ENCODE measurements at regions not wholly inside any gene's neighbourhood (a gene's known extent, or its start where the extent isn't known, plus 50 kb on each side); places are given as distances from the start of the nearest gene placed in this dataset.
"Not testable (repeated sequence)": the region's sequence is repeated elsewhere in the genome, so short reads cannot be mapped to it uniquely, and the experiment has no call there.

GRCh38 chr1:117754061-117754969, 148.5 kb downstream of the TENT5C start:
- DNase-seq (ENCODE audit: low spot score), result no peak

DNA sequence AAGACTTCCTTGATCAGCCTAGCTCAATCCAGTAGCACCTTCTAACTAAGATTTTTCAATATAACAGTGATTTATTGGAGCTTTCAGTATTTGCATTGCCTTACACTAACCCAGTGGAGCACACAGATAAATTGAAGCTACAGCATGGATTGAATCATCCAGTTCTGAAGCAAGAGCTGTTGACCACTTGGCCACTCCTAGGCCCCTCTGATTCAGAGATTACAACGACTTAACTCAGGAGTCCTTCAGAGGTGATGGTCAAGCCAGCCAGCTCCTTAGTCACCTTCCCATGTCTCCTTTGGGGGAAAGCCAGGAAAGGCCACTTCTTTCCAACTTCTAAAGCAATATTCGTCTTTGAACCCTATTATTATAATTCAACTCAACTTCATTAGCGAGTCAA, 151.8 kb downstream of the TENT5C start:
- no peak for DNase-seq (ENCODE audit: low spot score)

GRCh38 chr1:117758444-117759316, 152.8 kb downstream of the TENT5C start:
- DNase-seq (ENCODE audit: low spot score), result peak; percentile 78

GRCh38 chr1:117759535-117759934, 153.7 kb downstream of the TENT5C start:
- DNase-seq (ENCODE audit: low spot score), result no peak

DNA sequence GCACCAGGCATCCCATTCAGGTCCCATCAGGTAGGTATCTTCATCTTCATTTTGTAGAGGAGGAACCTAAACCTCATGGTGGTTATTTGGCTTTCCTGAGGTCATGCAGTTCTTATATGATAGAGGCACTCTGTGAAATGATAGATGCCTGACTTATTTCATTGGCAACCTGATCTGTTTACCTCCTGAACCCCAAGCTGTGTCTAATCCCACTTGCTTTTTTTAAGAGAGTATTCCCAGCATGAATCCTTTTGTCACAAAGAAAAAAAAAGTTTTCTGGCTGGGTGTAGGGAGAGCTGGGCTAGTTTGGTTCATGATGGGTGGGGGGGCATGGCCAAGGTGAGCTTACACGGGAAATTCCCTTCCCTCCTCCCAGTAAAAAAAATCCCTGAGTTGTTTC, 154.2 kb downstream of the TENT5C start:
- DNase-seq (ENCODE audit: low spot score), result no peak

- DNase-seq (ENCODE audit: low spot score), result no peak
Measured at GRCh38 chr1:117760485-117760884, 154.6 kb downstream of the TENT5C start.

GRCh38 chr1:117767756-117768155, 161.7 kb downstream of the GDAP2 start:
- DNase-seq (ENCODE audit: low spot score), result not testable (repeated sequence)

DNA sequence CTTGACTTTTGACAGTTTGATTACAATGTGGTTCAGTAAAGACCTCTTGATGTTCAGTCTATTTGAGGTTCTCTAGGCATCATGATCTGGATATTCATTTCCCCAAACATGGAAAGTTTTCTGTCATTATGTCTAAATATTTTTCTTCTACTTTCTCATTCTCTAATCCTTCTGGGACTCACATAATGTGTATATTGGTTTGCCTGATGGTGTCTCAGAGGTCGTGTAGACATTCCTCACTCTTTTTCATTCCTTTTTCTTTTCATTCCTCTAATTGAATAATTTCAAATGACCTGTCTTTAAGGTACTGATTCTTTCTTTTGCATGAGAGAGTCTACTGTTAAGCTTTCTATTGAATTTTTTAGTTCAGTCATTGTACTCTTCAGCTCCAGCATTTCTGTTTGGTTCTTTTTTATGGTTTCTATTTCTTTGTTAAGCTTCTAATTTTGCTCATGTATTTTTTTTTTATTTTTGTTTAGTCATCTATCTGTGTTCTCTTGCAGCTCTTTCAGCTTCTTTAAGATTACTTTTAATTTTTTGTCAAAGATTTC, 158.4 kb downstream of the GDAP2 start:
- no peak for DNase-seq (ENCODE audit: low spot score)

- DNase-seq (ENCODE audit: low spot score), result no peak
Measured at GRCh38 chr1:117779364-117779763, 150.1 kb downstream of the GDAP2 start.

DNA sequence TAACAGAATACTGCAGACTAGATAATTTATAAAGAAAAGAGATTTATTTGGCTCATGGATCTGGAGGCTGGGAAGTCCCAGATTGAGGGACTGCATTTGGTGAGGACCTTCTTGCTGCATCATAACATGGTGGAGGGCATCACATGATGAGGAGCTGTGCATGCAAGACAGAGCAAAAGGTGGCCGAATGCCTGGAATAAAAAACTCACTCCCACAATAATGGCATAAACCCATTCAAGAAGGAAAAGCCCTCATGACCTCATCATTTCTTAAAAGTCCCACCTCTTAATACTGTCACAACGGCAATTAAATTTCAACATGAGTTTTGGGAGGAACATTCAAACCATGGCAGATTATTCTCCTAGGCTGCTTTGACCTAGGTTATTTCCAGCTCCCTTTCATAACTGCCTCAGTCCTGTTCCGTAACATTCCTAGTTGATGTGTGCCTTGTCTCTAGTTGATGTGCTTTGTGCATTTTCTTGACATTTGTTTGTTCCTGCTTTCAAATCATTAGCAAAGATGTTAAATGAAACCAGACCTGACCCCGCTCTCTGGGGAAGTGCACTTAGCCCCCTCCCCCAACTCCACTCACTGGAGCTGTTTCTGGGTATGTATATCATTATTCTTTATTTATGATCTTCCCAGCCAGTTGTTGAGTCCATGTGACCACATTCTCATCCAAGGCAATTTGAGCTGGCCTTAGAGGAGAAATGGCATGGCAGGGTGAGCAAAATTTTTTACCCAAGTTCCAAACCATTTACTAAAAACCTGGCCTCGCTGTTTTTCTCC, 148.5 kb downstream of the GDAP2 start:
- no peak for DNase-seq (ENCODE audit: low spot score)

- no peak for DNase-seq (ENCODE audit: low spot score)
Measured at GRCh38 chr1:117782056-117782455, 147.4 kb downstream of the GDAP2 start.

DNA sequence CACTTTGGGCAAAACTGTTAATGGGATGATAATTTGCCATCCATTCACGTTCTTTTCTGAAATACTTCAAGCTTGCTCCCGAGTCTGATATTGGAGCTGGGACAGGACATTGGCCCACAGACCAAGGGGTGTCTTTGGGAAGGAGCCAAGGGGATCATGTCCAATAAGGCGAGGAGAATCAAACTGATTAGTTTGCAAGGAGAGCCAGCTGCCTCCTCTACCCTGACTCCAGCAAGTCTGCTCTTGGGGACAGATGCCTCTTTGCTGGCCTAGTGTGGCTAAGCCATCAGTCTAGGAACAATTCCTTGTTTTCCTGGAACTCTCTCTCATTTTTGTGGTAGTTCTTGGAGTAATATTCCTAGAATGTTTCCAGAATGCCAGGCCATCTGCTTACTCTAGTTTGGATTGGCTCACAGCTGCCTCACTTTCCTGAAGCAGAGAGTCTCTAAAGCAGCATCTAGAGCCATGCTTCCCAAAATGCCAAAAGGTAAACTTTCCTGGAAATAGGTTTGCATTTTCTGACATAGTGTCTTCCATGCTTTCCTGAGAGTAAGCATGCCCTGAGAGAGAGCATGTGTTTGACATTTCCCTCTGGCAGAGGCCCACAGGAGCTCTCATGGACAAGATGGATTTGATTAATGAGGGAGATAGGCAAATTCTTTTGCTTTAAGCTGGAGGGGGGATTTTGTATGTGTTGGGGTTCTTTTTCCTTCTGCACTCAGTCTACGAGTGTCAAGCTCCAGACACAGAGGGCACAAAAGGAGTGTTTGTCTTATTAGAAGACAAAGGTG, 145.6 kb downstream of the GDAP2 start:
- DNase-seq (ENCODE audit: low spot score), result no peak

- DNase-seq (ENCODE audit: low spot score), result no peak
Measured at GRCh38 chr1:117788014-117788413, 141.4 kb downstream of the GDAP2 start.

- no peak for DNase-seq (ENCODE audit: low spot score)
Measured at GRCh38 chr1:117793413-117793812, 136.0 kb downstream of the GDAP2 start.

GRCh38 chr1:117794073-117794472, 135.3 kb downstream of the GDAP2 start:
- no peak for DNase-seq (ENCODE audit: low spot score)

DNA sequence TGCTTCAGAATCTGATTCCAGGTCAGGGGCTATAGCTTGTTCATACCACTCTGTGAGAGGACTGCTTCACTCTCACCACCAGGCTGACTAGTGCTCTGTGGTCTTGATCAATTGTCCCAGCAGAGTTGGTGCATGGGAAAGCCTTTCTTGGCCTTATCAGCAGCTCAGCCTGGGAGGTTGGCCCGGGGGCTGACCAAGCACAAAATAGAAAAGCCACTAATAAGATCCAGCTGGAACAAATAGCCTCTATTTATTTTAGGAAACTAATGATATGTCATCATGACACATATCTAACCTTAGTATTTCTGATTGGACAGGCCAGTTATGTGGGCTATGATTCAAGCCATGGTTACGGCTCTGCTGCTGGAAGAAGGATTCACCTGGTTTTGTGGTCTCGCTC, 134.2 kb downstream of the GDAP2 start:
- DNase-seq (ENCODE audit: low spot score), result no peak

DNA sequence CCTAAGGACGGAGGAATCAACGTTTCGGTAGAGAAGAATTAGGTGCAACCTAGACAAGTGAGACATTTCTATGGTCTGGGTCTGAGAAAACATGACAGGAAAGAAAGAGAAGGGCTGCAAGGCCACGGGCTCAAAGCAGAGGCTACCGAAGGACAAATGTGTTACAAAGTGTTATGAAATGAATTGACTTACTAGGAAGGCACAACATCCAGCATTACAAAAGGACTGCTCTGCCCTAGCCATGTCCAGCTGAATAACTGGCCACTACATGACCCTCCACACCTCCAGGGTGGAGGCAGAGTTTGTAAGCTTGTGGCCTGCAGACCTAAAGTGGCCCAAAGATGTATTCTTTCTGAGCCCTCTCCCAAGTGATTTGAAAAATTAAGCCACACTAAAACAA, 133.6 kb downstream of the GDAP2 start:
- DNase-seq (ENCODE audit: low spot score), result no peak

GRCh38 chr1:117796226-117796625, 133.2 kb downstream of the GDAP2 start:
- no peak for DNase-seq (ENCODE audit: low spot score)

GRCh38 chr1:117798550-117798949, 130.9 kb downstream of the GDAP2 start:
- no peak for DNase-seq (ENCODE audit: low spot score)

- DNase-seq (ENCODE audit: low spot score), result no peak
Measured at GRCh38 chr1:117802531-117803257, 126.7 kb downstream of the GDAP2 start.

Data from left forelimb (tissue), 1 donor.